GM19328 (cell line): ENCODE measurements at regions not wholly inside any gene's neighbourhood (a gene's known extent, or its start where the extent isn't known, plus 50 kb on each side); places are given as distances from the start of the nearest gene placed in this dataset.

Source experiments
- ATAC-seq: cut with Tn5 transposase; IDR thresholded peaks from one replicate; pipeline ENCODE4 v1.9.1; 2021; ENCODE audit warnings: mild to moderate bottlenecking, moderate library complexity; ENCODE audit not compliant: unreplicated experiment

- ATAC-seq, result no peak
Observed at GRCh38 chr2:176668912-176669311, 399.7 kb downstream of the MTX2 start.

- ATAC-seq, result no peak
Observed at GRCh38 chr2:176669398-176670174, 400.3 kb downstream of the MTX2 start.

GRCh38 chr2:176675271-176675949, 406.2 kb downstream of the MTX2 start:
- no peak for ATAC-seq

GRCh38 chr2:176677746-176678265, 408.6 kb downstream of the MTX2 start:
- ATAC-seq, result no peak

- no peak for ATAC-seq
Observed at GRCh38 chr2:176678571-176678970, 409.3 kb downstream of the MTX2 start.

- ATAC-seq, result no peak
Observed at GRCh38 chr2:176679061-176679669, 409.9 kb downstream of the MTX2 start.

GRCh38 chr2:176680916-176681516, 411.8 kb downstream of the MTX2 start:
- no peak for ATAC-seq

GRCh38 chr2:176681584-176682115, 412.4 kb downstream of the MTX2 start:
- ATAC-seq, result no peak

GRCh38 chr2:176682278-176682677, 413.0 kb downstream of the MTX2 start:
- no peak for ATAC-seq

GRCh38 chr2:176683618-176684111, 414.4 kb downstream of the MTX2 start:
- no peak for ATAC-seq

GRCh38 chr2:176685908-176686307, 416.7 kb downstream of the MTX2 start:
- no peak for ATAC-seq

- ATAC-seq, result no peak
Observed at GRCh38 chr2:176686328-176686727, 417.1 kb downstream of the MTX2 start.

- ATAC-seq, result no peak
Observed at GRCh38 chr2:176687342-176687741, 418.1 kb downstream of the MTX2 start.

GRCh38 chr2:176687944-176688343, 418.7 kb downstream of the MTX2 start:
- ATAC-seq, result no peak

GRCh38 chr2:176689711-176690110, 420.5 kb downstream of the MTX2 start:
- ATAC-seq, result no peak

- no peak for ATAC-seq
Observed at GRCh38 chr2:176691471-176691870, 422.2 kb downstream of the MTX2 start.

GRCh38 chr2:176692533-176692932, 423.3 kb downstream of the MTX2 start:
- no peak for ATAC-seq

- no peak for ATAC-seq
Observed at GRCh38 chr2:176699098-176699497, 429.9 kb downstream of the MTX2 start.

- ATAC-seq, result no peak
Observed at GRCh38 chr2:176699644-176700043, 430.4 kb downstream of the MTX2 start.

- no peak for ATAC-seq
Observed at GRCh38 chr2:176702131-176702530, 432.9 kb downstream of the MTX2 start.

- no peak for ATAC-seq
Observed at GRCh38 chr2:176704282-176704858, 435.1 kb downstream of the MTX2 start.
